ENCODE measurements at regions not wholly inside any gene's neighbourhood (a gene's known extent, or its start where the extent isn't known, plus 50 kb on each side); places are given as distances from the start of the nearest gene placed in this dataset.

DNA sequence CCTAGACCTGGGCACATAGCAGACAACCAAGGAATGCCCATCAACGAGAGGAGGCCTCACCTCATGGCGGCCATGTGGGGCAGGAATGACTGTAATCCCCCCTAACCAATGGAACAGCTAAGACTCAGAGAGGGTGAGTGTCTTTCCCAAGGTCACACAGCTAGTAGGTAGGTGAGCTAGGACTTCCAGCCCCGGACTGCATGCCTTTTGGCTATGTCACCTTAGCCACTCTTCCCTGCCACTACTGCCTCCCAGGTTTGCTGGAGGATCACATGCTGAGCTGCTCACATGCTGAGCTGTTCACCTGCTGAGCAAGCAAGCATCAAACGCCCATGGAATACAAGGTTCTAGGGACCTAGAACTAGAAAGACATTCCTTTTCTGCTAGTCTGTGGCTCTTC lies 188.5 kb upstream of the PMEPA1 start:
- TF ChIP-seq POLR2A (IDR thresholded peaks at IDR 0.05), result no peak
- TF ChIP-seq, protein P1, sequence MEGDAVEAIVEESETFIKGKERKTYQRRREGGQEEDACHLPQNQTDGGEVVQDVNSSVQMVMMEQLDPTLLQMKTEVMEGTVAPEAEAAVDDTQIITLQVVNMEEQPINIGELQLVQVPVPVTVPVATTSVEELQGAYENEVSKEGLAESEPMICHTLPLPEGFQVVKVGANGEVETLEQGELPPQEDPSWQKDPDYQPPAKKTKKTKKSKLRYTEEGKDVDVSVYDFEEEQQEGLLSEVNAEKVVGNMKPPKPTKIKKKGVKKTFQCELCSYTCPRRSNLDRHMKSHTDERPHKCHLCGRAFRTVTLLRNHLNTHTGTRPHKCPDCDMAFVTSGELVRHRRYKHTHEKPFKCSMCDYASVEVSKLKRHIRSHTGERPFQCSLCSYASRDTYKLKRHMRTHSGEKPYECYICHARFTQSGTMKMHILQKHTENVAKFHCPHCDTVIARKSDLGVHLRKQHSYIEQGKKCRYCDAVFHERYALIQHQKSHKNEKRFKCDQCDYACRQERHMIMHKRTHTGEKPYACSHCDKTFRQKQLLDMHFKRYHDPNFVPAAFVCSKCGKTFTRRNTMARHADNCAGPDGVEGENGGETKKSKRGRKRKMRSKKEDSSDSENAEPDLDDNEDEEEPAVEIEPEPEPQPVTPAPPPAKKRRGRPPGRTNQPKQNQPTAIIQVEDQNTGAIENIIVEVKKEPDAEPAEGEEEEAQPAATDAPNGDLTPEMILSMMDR (IDR thresholded peaks at IDR 0.05), result no peak

Data from esophagus squamous epithelium (tissue), 4 donors.